NOMO-1 (cell line): ENCODE measurements at regions not wholly inside any gene's neighbourhood (a gene's known extent, or its start where the extent isn't known, plus 50 kb on each side); places are given as distances from the start of the nearest gene placed in this dataset.

ENCODE experiments used
- DNase-seq, 2 experiments: peaks; one replicate each; lab custom pipeline; 2025; ENCODE audit not compliant: unreplicated experiment in 2 of 2; lab: John Stamatoyannopoulos, UW

GRCh38 chr3:137948400-137949072 is 61.4 kb upstream of the CLDN18 start:
- no peak for DNase-seq

GRCh38 chr3:137958636-137959035 is 51.3 kb upstream of the CLDN18 start:
- DNase-seq: no peak
